GM12891 (cell line): ENCODE measurements at regions not wholly inside any gene's neighbourhood (a gene's known extent, or its start where the extent isn't known, plus 50 kb on each side); places are given as distances from the start of the nearest gene placed in this dataset.

Experiments used
- PAX5 ChIP-seq: IDR thresholded peaks from 2 replicates; pipeline ENCODE4 v1.6.1; 2011; ENCODE audit warnings: low read length, moderate library complexity, mild to moderate bottlenecking; ENCODE audit not compliant: insufficient read depth, severe bottlenecking
- POLR2A ChIP-seq: IDR thresholded peaks from 2 replicates; pipeline ENCODE4 v1.6.1; 2011; ENCODE audit warnings: low read depth, low read length, control low read depth
- POLR2AphosphoS5 ChIP-seq: IDR thresholded peaks from 2 replicates; pipeline ENCODE4 v1.6.1; 2011; ENCODE audit warnings: low read depth, low read length, control low read depth
- POU2F2 ChIP-seq: IDR thresholded peaks from 2 replicates; pipeline ENCODE4 v1.6.1; 2011; ENCODE audit warnings: low read depth, mild to moderate bottlenecking, control low read depth, low read length, moderate library complexity
- TAF1 ChIP-seq: IDR thresholded peaks from 2 replicates; pipeline ENCODE4 v1.6.1; 2011; ENCODE audit warnings: low read depth, low read length, control low read depth

GRCh38 chr5:100646691-100647090 lies 111.5 kb downstream of the FAM174A start:
- TF ChIP-seq POLR2AphosphoS5 (no peak), PAX5 (no peak), POLR2A (no peak), POU2F2 (no peak), TAF1 (no peak)
